Tibial nerve (tissue), 3 donors: ENCODE measurements at regions not wholly inside any gene's neighbourhood (a gene's known extent, or its start where the extent isn't known, plus 50 kb on each side); places are given as distances from the start of the nearest gene placed in this dataset.

ENCODE experiments used
- POLR2A ChIP-seq, 2 donors: fragments of 450-650 bp; IDR thresholded peaks; one replicate each; pipeline ENCODE4 v1.6.1; 2017; ENCODE audit warnings: antibody characterized with exemption in 2 of 2, mild to moderate bottlenecking in 2 of 2, moderate library complexity in 2 of 2
- TF ChIP-seq, protein P1 (sequence below), 5 experiments: fragments of 200-600 bp in 3 of 5; fragments of 450-650 bp in 2 of 5; sonication (generic) in 3 of 5; IDR thresholded peaks; one replicate each; pipeline ENCODE4 v1.5.1; 2016 to 2019; ENCODE audit warnings: antibody characterized with exemption in 5 of 5, mild to moderate bottlenecking in 3 of 5, moderate library complexity in 2 of 5

GRCh38 chr2:224253464-224253863 is 148.4 kb downstream of the FAM124B start:
- TF ChIP-seq, protein P1, sequence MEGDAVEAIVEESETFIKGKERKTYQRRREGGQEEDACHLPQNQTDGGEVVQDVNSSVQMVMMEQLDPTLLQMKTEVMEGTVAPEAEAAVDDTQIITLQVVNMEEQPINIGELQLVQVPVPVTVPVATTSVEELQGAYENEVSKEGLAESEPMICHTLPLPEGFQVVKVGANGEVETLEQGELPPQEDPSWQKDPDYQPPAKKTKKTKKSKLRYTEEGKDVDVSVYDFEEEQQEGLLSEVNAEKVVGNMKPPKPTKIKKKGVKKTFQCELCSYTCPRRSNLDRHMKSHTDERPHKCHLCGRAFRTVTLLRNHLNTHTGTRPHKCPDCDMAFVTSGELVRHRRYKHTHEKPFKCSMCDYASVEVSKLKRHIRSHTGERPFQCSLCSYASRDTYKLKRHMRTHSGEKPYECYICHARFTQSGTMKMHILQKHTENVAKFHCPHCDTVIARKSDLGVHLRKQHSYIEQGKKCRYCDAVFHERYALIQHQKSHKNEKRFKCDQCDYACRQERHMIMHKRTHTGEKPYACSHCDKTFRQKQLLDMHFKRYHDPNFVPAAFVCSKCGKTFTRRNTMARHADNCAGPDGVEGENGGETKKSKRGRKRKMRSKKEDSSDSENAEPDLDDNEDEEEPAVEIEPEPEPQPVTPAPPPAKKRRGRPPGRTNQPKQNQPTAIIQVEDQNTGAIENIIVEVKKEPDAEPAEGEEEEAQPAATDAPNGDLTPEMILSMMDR (IDR thresholded peaks at IDR 0.05): no peak
- no peak for TF ChIP-seq POLR2A (IDR thresholded peaks at IDR 0.05)
